Natural killer cell (primary cell): ENCODE measurements at regions not wholly inside any gene's neighbourhood (a gene's known extent, or its start where the extent isn't known, plus 50 kb on each side); places are given as distances from the start of the nearest gene placed in this dataset.

Experiments
- ATAC-seq, 3 donors: fragments of 150-1000 bp in 2 of 3; fragments of 200-7000 bp in 1 of 3; cut with Tn5 transposase; 1 replicate in 1 of 3; 2 replicates in 2 of 3; pipeline ENCODE4 v1.10.0; 2021; ENCODE audit warnings: mild to moderate bottlenecking in 2 of 3, moderate library complexity in 2 of 3
- DNase-seq, 2 donors: peaks; one replicate each; pipeline versions ENCODE4 v3.0.0 to v3.0.0-alpha.2; 2013 to 2021; ENCODE audit warnings: mixed read lengths in 1 of 2
- H3K27ac ChIP-seq: one replicate; pipeline ENCODE4 v1.5.1; 2013; ENCODE audit warnings: mild to moderate bottlenecking, low read length
- H3K27me3 ChIP-seq: one replicate; pipeline ENCODE4 v1.6.1; 2013; ENCODE audit warnings: low read length; ENCODE audit not compliant: control insufficient read depth, insufficient read depth
- H3K36me3 ChIP-seq: one replicate; pipeline ENCODE4 v1.6.1; 2013; ENCODE audit warnings: low read length; ENCODE audit not compliant: control insufficient read depth, insufficient read depth
- H3K4me1 ChIP-seq: one replicate; pipeline ENCODE4 v1.6.1; 2013; ENCODE audit warnings: low read length; ENCODE audit not compliant: control insufficient read depth, insufficient read depth
- H3K4me3 ChIP-seq: one replicate; pipeline ENCODE4 v1.5.1; 2013; ENCODE audit warnings: low read length
- H3K9me3 ChIP-seq: one replicate; pipeline ENCODE4 v1.6.1; 2013; ENCODE audit warnings: low read length; ENCODE audit not compliant: control insufficient read depth, insufficient read depth
- H3K27ac Mint-ChIP-seq, 2 donors: one replicate each; pipeline ENCODE4 v1.8.0; 2022; ENCODE audit warnings: mild to moderate bottlenecking in 2 of 2, mixed read lengths in 2 of 2, moderate library complexity in 1 of 2
- H3K27me3 Mint-ChIP-seq, 2 donors: one replicate each; pipeline ENCODE4 v1.8.0; 2022; ENCODE audit warnings: low read depth in 2 of 2, mixed read lengths in 2 of 2
- H3K36me3 Mint-ChIP-seq: one replicate; pipeline ENCODE4 v1.8.0; 2022; ENCODE audit warnings: mixed read lengths
- H3K4me1 Mint-ChIP-seq, 2 donors: one replicate each; pipeline ENCODE4 v1.8.0; 2022; ENCODE audit warnings: mixed read lengths in 2 of 2
- H3K4me3 Mint-ChIP-seq: one replicate; pipeline ENCODE4 v1.8.0; 2022; ENCODE audit warnings: mild to moderate bottlenecking, moderate library complexity, mixed read lengths
- H3K9me3 Mint-ChIP-seq, 2 donors: one replicate each; pipeline ENCODE4 v1.8.0; 2022; ENCODE audit warnings: mixed read lengths in 2 of 2
- WGBS: methylation state at CpG from one replicate; pipeline ENCODE4 v1.1.7; 2013; ENCODE audit warnings: missing lambda C conversion rate; ENCODE audit not compliant: insufficient coverage; 5-methylcytosine and 5-hydroxymethylcytosine counted together
- intact Hi-C: fragments of 100-400 bp; cut with micrococcal nuclease; formaldehyde crosslinking; loops from one replicate; pipeline ENCODE4 v1.14.2; 2022
- TF ChIP-seq, protein P1 (sequence below): fragments of 200-600 bp; IDR thresholded peaks from one replicate; pipeline ENCODE4 v1.8.0; 2022; ENCODE audit warnings: antibody characterized with exemption

DNA sequence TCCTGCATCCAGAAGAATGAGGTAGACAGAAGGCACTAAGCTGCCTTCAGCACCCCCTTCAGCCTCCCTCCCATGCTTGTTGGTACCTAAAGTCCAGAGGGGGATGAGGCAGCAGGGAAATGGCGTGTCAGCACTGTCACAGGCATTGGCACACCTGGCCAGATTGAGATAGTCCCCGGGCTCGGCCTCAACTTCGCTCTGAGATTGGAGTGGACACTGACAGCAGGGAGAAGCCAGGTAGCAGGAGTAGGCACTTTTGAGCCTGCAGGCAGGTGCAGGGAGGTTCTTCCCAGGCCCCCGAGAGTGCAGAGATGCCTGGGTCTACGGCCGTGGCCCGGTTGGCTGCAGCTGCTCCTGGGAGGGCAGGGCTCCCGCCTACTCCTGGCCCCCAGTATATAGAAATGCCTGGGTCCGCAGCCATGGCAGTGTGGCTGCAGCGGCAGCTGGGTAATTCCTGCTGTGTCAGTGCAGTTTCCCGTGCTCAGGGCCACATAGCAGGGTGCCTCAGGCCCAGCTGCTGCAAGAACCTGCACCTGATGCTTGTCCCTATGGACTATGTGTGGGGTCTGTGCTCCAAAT lies 160.3 kb downstream of the SLITRK6 start:
- no peaks in the 10 kb centered on the region for H3K36me3 ChIP-seq
- Mint-ChIP-seq H3K4me1 (no peaks in the 10 kb centered on the region), H3K4me3 (no peak overlapping the region), H3K9me3 (peaks cover 10 to 15% of the 10 kb centered on the region in 2 donors), H3K36me3 (no peaks in the 10 kb centered on the region), H3K27ac (no peak overlapping the region), H3K27me3 (no peaks in the 10 kb centered on the region)
- H3K27me3 ChIP-seq = no peaks in the 10 kb centered on the region
- peaks cover 14% of the 10 kb centered on the region for H3K9me3 ChIP-seq
- H3K4me3 ChIP-seq = no peak overlapping the region
- H3K4me1 ChIP-seq = no peaks in the 10 kb centered on the region
- intact Hi-C loops = no loop called here
- TF ChIP-seq, protein P1, sequence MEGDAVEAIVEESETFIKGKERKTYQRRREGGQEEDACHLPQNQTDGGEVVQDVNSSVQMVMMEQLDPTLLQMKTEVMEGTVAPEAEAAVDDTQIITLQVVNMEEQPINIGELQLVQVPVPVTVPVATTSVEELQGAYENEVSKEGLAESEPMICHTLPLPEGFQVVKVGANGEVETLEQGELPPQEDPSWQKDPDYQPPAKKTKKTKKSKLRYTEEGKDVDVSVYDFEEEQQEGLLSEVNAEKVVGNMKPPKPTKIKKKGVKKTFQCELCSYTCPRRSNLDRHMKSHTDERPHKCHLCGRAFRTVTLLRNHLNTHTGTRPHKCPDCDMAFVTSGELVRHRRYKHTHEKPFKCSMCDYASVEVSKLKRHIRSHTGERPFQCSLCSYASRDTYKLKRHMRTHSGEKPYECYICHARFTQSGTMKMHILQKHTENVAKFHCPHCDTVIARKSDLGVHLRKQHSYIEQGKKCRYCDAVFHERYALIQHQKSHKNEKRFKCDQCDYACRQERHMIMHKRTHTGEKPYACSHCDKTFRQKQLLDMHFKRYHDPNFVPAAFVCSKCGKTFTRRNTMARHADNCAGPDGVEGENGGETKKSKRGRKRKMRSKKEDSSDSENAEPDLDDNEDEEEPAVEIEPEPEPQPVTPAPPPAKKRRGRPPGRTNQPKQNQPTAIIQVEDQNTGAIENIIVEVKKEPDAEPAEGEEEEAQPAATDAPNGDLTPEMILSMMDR = no peak
- DNase-seq (no peak), ATAC-seq (no peak)
- no peak overlapping the region for H3K27ac ChIP-seq
- whole genome bisulfite sequencing = 80% methylated on average over 12 of the region's 12 CpGs

DNA sequence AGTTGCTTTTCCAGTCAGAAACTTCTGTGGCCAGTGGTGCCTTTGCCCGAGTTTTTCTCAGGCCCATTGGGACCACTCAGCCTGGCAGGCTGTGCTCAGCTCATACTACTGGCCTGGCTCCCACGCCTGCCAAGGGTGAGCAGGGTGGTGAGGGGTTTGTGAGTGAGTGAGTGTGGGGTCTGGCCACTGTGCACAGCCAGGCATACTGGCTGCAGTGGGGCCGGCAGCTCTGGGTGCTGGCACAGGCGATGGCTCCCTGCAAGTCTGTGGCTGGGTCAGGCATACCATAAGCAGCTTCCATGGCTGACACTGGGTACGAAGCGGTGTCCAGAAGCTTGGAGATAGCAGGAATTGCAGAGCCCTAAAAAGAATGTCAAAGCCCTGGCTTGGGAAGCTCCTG lies 161.0 kb downstream of the SLITRK6 start:
- H3K27ac ChIP-seq = no peak overlapping the region
- H3K27me3 ChIP-seq = no peaks in the 10 kb centered on the region
- intact Hi-C loops = no loop called here
- ATAC-seq (no peak), DNase-seq (no peak)
- H3K9me3 ChIP-seq = peaks cover 14% of the 10 kb centered on the region
- no peaks in the 10 kb centered on the region for H3K4me1 ChIP-seq
- no peaks in the 10 kb centered on the region for H3K36me3 ChIP-seq
- Mint-ChIP-seq H3K4me1 (no peaks in the 10 kb centered on the region), H3K9me3 (peaks cover 10 to 15% of the 10 kb centered on the region in 2 donors), H3K27me3 (no peaks in the 10 kb centered on the region), H3K27ac (no peak overlapping the region), H3K36me3 (no peaks in the 10 kb centered on the region), H3K4me3 (no peak overlapping the region)
- no peak overlapping the region for H3K4me3 ChIP-seq
- TF ChIP-seq, protein P1 = no peak
- 87% methylated on average over 6 of the region's 6 CpGs for whole genome bisulfite sequencing

DNA sequence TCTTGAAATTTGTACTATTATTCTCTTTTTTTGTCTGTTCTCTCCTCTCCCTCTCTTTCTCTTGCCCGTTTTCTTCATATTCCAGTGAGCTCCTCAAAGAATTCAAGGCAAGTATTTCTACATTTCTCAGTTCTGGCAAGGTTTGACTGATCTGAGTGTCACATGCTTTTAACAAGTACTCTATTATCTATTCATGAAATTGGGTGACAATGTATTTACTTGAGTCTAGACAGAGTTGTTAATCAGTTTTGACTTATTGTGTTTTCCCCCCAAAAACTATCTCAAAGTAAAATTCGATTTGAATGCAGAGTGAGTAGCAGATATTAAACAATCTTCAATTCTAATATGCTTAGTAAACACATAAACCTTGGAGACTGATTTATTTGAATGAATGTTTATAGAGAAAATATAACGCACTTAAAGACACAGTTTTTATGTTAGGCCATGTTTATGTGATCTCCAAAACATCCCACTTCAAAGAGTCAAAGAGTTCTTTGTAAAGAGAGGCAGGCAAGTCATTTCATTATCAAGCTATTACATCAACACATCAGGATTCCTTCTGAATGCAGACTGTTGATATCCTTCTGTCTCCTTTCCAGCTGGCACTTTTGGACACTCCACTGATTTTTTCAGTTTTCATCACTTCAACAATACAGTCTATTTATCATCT lies 166.6 kb downstream of the SLITRK6 start:
- intact Hi-C loops = no loop called here
- no peak overlapping the region for H3K27ac Mint-ChIP-seq
- peaks cover 3 to 11% of the 10 kb centered on the region in 2 donors for H3K9me3 Mint-ChIP-seq
- no peaks in the 10 kb centered on the region for H3K4me1 ChIP-seq
- no peak overlapping the region for H3K4me3 Mint-ChIP-seq
- TF ChIP-seq, protein P1 = no peak
- peaks cover 8% of the 10 kb centered on the region for H3K36me3 Mint-ChIP-seq
- no peaks in the 10 kb centered on the region for H3K4me1 Mint-ChIP-seq
- H3K27ac ChIP-seq = no peak overlapping the region
- no peaks in the 10 kb centered on the region for H3K9me3 ChIP-seq
- no peaks in the 10 kb centered on the region for H3K27me3 ChIP-seq
- ATAC-seq = no peak
- no peak overlapping the region for H3K4me3 ChIP-seq
- H3K36me3 ChIP-seq = no peaks in the 10 kb centered on the region
- no peak for DNase-seq
- WGBS = 64% methylated on average over 1 of the region's 3 CpGs
- no peaks in the 10 kb centered on the region for H3K27me3 Mint-ChIP-seq

DNA sequence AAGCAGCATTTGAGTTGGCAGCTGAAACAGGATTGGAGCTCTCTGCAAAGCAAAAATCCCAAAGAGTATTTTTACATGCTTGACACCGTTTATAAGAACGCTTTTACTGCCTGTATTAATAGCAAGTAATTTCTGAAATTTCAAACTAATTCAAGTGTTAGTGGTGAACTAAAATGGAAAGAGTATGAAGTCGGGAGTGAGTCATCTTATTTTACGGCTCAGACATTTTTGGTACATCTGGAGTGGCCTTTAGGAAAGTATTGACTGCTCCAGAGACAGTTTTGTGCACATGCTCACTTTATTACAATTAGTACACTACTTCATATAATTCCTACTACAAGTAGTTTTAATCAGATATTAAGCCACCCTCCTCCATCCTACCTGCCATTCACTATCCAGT lies 167.4 kb downstream of the SLITRK6 start:
- H3K27ac ChIP-seq = no peak overlapping the region
- Mint-ChIP-seq H3K27me3 (no peaks in the 10 kb centered on the region), H3K36me3 (peaks cover 8% of the 10 kb centered on the region), H3K27ac (no peak overlapping the region), H3K4me1 (no peaks in the 10 kb centered on the region), H3K9me3 (peaks cover 2 to 11% of the 10 kb centered on the region in 2 donors), H3K4me3 (no peak overlapping the region)
- H3K9me3 ChIP-seq = no peaks in the 10 kb centered on the region
- H3K27me3 ChIP-seq = no peaks in the 10 kb centered on the region
- TF ChIP-seq, protein P1 = no peak
- 93% methylated on average over 4 of the region's 4 CpGs for WGBS
- intact Hi-C loops = no loop called here
- no peaks in the 10 kb centered on the region for H3K4me1 ChIP-seq
- no peak overlapping the region for H3K4me3 ChIP-seq
- ATAC-seq (no peak), DNase-seq (no peak)
- no peaks in the 10 kb centered on the region for H3K36me3 ChIP-seq
